RKO (cell line): ENCODE measurements at regions not wholly inside any gene's neighbourhood (a gene's known extent, or its start where the extent isn't known, plus 50 kb on each side); places are given as distances from the start of the nearest gene placed in this dataset.
"Not testable (repeated sequence)": the region's sequence is repeated elsewhere in the genome, so short reads cannot be mapped to it uniquely, and the experiment has no call there.

ENCODE experiments used
- DNase-seq: peaks from one replicate; pipeline ENCODE4 v3.0.0-alpha.2; 2016; ENCODE audit warnings: low spot score

DNA sequence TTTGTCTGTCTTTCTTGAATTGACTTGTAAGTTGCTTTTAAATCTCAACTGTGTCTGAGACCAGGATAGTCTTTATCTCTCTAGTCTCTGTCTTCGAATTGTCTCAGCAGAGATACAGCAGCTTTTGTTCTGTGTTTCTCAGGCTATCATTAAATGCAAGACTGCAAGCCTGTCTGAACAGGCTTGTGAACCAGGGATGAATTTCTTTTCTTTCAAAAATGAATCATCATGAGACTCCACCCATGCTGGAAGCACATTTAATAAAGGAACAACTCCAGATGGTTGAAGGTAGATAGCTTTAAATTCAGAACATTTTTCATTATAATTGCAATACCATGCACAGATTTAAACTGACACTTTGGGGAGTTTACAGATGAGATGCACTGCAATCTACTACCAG lies 155.9 kb downstream of the SEC23IP start:
- DNase-seq, result peak; percentile 2

DNA sequence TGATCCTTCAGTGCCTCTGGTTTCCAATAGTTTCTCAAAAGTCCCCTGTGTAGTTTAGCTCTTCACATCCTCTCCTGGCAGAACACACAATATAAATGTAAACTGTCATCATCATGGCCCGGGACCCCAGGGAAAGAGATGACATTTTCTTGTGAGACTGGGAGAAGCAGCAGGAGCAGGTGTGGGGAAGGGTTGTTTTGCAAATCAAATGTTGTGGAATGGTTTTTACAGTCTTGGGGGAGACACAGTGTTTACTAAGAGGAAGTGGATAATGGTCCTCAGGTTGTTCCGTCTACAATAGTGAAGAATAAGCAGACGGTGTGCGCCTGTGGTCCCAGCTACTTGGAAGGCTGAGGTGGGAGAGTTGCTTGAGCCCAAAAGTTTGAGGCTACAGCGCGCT lies 159.1 kb downstream of the SEC23IP start:
- DNase-seq, result no peak

DNA sequence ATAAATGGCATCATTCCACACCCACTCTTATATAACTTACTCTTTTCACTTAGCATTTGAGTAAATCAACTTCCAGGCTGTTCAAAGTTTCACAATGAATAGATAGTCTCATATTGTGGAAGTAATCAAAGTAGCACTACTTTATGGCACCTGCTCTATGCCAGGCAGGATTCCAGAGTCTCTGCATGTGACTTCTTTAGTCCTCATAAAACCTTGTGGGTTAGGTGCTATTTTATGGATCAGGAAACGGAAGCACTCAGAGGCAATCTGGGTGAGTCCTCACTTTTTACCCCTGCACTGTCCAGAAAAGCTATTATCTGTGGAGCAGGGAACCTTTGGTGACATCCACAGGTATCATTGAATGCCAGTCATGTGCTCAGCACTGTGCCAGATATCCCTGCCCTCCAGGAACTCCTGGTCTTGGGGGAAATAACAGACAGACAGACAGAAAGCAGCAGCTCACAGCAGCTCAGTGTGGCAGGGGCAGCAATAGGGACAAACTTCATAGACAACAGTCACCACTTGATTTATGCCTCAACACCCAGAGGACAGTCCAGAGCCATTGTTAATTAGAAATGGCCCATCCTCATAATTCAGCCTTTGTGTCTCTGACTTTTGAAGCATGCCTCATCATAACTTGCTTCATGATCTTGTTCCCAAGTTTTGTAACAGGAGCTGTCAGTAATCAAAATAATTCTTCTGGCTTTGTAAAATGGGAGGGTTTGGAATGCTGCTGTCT lies 160.6 kb downstream of the SEC23IP start:
- no peak for DNase-seq

DNA sequence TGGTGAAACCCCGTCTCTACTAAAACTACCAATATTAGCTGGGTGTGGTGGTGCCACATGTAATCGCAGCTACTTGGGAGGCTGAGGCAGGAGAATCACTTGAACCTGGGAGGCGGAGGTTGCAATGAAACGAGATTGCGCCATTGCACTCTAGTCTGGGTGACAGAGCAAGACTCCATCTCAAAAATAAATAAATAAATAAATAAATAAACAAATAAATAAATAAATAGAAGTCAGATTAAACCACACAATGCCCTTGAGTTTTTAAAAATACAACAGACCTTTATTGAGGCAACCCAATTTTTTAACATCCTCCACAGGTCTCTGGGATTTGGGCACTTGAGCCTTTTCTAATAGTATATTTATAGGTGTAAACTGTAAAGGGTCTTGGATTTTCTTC lies 167.3 kb downstream of the SEC23IP start:
- not testable (repeated sequence) for DNase-seq

DNA sequence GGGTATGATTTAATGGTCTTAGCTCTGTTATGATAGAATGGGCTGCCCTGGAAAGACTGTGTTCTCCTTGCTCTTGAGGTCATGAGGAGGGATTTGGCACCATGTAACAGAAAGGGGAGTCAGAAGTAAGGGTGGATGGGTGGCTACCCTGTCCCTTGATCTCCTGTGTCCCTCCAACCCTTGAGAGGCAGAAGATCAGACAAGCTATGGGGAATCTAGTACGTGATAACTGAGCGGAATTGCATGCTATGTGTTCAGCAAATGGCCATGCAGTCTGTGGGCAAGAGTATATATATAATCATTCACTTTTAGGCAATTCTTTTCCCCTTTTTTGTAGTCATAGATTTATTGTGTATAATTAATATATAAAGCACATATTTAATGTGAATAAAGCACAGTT lies 174.9 kb downstream of the SEC23IP start:
- no peak for DNase-seq

DNA sequence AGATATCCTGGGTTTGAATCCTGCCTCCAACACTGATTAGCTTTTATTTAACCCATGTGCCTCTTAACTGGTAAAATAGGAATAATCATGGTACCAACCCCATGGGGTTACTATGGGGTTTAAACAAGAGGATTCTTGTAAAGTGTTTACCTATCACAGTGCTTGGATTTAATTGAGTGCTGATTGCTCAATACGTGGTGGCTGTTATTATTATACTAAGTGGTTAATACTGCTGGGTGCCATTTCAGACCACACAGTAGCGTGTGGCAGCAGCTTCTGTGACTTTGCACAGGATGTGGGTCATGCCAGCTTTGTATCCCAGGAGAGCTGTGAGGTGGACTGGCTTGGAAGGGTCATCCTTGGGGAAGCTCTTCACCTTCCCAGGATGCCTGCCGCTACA lies 177.2 kb downstream of the SEC23IP start:
- DNase-seq, result no peak

DNA sequence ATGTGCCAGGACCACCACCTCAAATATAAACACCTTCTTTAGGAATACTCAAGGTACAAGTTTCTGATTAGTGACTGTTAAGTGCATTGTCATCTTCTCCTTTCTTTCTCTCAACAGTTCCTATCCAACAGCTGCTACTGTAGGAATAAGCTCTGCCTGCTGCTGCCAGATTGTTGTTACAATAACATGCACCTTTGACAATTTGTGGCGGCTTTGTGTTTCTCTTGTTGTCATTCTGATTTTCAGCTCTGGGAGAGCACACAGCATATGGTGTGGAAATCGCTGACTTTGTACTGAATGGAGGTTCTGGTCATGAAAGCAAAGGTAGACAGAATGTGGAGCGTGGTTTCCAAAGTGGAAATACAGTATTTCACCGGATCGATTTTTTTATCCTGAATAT lies 182.8 kb downstream of the SEC23IP start:
- DNase-seq, result no peak

DNA sequence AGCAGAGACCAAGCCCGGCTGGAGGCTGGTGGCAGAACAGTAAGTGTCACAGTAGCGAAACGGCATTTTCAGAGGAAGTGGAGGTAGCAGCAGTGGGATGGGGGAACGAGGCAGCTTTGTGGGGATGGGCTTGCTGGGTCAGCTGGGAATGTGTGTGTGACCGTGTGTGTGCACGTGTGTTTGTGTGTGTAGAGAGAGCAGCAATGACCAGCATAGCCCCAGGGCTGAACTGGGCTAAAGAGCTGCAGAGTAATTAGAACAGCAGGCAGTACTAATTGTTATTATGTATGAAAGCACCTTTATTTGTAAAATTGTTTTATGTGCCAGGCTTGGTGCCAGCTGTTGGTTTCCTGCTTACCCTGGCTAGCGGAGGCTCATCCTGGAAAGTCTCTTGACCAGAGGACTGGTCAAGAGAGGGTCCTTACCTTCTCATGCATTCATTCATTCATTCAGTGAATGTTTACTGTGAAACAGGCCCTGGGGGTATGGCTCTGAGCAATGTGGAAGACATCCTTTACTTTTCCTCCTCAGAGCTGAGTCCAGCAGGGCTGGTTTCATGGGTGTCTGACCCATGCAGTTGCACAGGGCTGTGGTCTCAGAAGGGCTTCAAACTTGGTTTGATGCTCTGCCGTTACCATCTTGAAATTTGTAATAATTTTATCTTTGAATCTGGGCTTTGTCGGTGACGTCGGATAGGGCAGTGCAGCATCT lies 184.6 kb downstream of the SEC23IP start:
- DNase-seq, result no peak

DNA sequence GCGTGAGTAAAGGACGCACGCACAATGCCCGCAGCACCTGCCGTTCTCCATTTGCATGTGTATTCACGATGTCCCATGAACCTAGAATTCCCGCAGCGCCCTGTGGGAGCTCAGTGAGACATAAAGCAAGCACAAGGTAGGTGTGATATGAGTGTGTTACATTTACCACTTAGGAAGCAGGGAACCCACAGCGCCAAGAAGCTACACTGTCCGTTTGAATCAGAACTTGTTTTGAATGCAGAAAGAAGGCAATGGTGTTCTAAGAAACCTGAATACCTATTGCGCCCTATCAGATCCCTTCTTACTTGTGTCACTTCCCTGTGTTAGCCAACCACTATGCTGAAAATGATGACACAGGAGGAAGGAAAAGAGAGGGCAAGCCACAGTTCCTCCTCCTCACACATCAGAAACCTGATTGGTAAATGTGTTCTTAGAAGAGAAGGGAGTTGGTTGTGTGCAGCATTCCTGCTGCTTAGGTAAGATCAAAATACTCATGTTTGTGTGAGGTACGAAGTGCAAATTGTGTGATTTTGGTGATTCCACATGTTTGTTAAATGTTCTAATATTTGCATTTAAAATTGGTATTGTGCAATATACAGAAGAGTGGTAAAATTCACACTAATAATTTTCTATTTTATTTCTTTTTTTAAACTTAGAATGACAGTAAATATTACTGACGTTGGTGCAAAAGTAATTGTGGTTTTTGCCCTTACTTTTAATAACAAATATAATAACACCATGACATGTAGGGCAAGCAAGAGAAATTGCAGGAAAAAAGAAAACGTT lies 185.4 kb downstream of the SEC23IP start:
- DNase-seq, result no peak

DNA sequence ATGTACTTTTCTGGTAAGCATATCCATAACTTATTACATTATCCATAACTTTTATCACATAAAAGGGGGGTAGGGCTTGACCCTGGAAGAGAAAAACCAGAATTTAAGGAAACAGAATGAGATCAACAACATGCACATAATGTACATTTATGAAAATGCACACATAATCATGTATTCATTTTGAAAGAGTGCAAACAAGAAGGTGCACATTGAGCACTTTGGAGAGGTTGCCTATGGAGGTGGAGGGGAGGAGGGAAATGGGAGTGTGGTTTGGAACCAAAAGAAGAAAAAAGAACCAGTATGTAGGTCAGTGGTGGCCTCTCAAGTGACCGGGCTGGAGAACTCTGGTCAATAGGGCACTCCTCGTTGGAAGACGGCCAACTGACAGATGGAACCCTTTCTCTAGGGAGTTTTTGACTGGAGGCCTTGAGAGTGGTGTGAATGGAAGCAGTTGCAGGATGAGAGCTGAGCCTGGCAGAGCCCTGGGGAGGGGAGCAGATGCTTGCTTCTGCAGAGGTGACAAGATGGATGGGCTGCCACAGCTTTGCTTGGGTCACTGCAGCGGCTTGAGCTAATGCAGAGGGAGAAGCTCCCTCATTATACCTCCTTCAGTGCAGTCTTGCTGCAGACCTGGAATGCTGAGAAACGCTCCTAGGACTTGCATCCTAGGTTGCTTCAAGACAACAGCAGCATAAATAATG lies 192.7 kb downstream of the SEC23IP start:
- DNase-seq, result no peak

DNA sequence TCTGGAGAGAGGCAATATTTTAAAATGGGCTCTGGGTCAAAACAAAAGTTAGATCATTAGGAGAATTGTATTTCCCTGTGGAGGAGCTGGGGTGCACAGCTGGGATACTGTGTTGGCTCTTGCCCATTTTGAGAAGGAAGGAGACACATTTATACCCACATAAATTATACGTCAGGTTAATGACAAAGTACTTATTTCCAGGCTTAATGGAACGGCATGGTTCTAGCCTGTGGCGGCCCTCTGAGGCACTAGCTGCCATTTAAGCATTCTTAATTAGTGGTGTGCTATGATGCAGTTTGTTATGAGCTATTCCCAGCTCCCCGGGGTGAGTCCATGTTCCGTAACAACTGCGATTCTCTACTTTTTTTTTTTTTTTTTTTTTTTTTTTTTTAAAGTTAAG lies 193.5 kb downstream of the SEC23IP start:
- no peak for DNase-seq

DNA sequence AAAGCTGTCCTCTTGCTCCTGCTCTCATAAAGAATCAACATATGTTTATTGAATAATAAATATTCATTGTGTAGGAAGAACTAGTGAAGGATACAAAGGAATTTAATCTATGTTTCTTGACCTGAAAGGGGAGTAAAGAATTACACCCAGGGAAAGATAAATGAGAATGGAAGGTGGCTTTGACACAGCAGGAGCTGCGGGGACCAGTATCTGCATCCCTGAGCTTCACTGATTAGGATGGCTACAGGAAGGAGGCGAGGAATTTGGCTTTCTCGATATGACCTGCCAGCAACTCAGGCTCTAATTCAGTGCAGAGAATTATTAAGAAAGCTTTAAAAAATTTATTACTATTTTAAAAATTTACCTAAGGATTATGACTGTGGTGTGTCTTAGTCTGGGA lies 194.6 kb downstream of the SEC23IP start:
- DNase-seq, result no peak

DNA sequence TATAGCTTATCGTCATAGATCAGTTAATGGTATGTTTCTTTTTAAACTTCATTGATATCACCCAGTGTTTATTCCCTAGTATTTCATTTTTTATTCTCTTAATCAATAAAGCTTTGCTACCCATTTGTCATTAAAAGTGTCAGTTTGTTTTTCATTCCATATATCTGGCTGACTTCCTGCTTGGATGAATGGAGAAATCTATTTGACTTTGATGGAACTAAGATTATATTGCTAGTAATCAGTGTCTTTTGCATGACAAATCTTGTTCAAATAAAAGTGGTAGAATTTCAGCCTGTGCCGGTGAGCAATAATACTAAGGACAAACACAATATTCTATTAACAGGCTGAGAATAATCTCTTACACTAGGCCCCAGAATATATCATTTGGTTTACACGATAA lies 203.3 kb downstream of the SEC23IP start:
- DNase-seq, result no peak

DNA sequence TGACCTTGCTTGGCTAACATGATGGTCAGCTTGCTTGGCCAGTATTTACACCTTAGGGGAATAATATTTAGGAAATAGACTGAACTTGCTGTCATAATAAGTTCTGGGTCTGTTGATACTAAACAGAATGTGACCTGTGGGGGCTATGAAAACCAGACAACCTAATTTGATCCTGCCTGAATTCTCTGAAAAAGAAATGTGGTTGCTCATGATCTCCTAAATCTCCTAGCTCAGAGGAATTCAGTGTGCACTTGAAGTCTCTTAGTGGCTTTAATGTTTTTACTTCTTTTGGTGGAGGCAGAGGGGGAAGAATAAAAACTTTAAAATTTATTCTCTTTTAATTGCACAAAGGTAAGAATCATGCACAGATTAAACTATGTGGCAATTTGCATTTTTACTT lies 205.2 kb downstream of the SEC23IP start:
- DNase-seq, result no peak

DNA sequence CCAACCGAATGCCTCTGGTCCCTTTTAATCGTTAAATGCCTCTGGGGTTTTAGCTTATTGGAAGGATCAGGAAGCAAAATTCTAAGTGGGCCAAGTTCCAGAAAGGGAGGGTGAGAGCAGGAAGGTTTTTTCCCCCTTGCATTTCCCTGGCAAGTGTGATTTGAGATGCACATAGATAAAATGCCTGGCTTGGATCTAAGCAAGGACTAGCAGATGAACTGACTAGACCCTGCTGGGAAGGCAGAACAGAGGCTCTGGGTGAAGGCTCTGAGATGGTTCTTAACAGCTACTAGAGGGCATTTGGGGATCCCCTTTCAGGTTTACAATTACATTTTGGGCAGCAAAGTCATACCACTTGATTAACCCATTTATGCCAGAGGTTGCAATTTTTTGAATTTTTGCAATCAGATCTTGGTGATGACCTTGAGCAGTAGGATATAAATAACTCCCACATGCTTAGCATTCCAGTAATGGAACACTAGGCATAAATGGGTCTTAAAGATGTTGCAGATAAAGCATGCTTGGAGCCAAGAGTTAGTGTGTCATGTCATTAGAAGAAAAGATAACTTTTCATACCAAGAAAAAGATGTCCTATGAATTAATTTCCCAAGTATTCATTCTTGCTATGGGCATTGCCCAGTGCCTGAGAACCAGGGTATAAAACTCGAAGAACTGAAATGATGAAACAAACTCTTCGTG lies 205.9 kb downstream of the SEC23IP start:
- DNase-seq, result no peak

DNA sequence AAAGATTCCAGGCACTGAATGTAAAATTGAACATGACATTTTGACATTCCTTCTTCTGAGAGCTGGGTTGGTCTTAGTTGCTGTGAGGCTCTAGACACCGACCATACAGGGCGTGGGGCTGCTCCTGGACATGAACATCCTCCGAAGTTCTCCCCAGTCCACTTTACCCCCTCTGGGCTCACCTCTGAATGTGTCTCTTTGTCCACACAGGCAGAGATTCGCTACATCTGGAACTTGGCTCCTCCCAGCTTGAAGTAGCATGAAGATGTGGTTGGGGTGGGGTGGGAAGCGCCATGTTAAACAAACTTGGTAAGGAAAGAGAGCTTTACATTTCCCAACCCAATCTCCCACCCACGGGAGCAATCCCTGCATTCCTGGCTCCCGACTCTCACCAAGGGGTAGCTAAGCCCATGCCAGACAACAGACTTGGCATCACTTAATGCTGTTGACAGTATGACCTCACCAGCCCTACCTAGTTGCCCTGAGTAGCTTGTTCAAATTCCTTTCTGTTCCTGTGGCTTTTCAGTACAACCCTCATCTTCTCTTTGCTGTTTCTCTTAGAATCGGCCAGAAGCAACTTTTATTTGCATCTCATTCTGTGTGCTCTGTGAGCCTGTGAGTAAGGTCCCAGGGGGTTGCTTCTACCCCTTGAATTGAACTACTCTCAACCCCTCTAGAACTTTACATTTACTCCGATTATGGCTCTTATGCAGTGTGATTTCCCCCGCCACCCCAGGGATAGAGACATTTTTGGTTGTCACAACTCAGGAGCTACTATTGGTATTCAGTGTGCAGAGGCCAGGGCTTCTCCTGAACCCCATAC lies 211.4 kb downstream of the SEC23IP start:
- no peak for DNase-seq

DNA sequence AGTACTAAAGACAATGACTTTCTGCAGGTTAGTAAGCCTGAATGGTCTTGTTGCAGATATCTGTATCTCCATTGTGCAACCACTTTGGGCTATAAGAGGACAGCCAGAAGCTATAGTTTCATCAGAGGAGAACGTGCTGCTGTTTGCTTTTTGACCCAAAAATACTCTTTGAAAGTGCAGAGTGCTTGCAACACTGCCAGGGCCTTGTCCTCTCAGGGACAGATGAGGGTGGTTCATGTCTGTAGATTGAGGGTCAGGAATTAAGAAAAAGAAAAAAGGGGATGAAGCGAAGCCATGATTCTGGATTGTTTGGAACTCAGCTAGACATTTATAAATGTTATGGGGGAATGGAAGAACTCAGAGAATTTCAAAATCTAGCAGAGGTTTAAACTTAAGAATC lies 212.5 kb downstream of the SEC23IP start:
- DNase-seq, result no peak

DNA sequence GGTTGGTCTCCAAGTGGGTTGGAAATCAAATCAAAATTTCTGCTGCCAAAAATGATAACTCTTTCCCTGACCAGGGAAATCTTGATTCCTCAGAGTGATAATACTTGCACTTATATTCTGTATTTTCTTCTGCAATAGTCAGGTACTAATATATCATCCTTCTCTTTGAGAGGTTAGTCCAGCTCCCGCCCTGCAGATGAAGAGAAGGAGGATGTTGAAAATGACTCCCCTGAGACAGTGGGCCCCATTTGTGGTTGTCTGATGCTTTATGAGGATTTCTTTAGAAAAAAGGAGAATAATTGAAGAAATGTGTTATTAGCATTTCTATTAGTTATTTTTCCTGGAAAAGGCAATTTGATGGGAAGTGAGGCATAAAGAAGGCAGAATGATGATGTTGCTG lies 213.0 kb downstream of the SEC23IP start:
- no peak for DNase-seq

DNA sequence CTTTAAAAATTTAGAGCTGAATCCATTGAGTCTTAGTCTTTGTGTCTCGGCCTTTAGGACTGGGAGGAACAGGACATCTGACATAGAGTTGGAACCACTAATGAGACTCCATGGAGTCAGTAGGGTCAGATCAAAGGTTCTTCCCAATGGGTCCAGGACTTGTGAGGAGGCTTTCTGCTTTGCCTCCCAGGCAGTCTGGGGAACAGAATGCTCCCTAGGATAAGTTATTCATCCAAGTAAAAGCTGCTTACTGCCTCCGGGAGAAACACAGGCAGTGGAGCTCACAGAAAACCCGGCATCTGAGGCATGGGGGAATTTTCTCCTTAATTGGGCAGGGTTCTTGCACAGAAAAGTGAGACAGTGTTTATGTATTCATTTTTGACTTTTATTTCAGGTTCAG lies 216.4 kb downstream of the SEC23IP start:
- no peak for DNase-seq

DNA sequence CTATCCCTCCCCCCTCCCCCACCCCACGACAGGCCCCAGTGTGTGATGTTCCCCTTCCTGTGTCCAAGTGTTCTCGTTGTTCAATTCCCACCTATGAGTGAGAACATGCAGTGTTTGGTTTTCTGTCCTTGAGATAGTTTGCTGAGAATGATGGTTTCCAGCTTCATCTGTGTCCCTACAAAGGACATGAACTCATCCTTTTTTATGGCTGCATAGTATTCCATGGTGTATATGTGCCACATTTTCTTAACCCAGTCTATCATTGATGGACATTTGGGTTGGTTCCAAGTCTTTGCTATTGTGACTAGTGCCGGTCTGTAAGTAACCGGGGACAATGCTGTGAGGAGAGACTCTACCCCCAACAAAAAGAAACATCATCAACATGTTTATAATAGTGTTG lies 217.2 kb downstream of the SEC23IP start:
- DNase-seq, result not testable (repeated sequence)

DNA sequence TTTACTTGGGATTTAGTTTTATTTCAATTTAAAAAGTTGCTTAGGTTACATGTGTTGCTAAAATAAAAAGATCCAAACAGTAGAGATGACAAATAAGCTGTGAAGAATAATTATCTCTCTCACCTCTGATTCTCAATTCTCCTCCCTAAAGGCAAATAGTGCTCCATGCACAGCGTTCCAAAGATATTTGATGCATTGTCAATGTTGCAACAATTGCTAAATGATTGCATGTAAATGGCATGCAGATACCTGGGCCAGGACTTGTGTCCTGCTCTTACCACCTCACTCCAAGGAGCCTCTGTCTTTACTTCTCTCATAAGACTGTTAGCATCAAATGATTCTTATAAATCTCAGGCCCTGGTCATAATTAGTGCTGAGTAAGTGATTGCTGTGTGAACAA lies 217.7 kb downstream of the SEC23IP start:
- no peak for DNase-seq
